HG02623 (cell line): ENCODE measurements at regions not wholly inside any gene's neighbourhood (a gene's known extent, or its start where the extent isn't known, plus 50 kb on each side); places are given as distances from the start of the nearest gene placed in this dataset.

ENCODE experiments used
- ATAC-seq: cut with Tn5 transposase; IDR thresholded peaks from one replicate; pipeline ENCODE4 v1.9.1; 2021; ENCODE audit warnings: moderate library complexity; ENCODE audit not compliant: unreplicated experiment

DNA sequence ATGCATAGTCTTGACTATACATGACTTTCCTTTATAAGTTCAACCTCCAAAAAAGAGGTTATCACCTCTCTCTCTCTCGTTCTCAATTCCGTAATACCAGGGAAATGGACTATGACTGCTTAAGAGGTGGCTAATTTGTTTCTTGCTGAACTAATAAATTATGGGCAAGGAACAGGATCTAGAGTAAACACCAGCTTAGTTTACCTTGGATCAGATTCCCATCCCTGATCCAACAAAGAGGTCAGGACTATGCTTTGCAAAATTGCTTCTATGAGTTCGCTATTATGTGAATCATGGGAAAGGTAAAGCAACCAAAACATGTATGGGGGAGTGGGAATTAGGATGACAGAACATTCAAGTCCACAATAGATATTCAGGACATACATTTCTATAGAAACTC is 630.7 kb downstream of the HACE1 start:
- ATAC-seq, result no peak

DNA sequence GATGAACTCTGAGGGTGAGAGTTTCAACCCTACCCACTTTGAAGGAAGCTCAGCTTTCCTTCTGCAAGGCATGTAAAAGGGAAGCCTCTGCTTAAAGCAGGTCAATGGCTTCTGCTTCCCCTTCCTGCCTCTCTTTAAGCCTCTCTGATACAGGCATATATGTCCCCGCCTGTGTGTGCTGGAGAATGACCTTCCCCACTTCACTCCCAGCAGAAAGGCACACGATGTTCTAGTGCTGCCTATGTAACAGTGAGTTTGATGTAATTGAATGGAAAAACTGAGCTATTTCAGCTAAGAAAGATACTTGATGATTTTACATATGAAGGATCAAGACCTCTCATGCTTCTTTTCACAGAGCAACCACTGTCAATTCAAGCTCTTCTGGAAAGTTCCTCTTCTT is 632.2 kb downstream of the HACE1 start:
- no peak for ATAC-seq

DNA sequence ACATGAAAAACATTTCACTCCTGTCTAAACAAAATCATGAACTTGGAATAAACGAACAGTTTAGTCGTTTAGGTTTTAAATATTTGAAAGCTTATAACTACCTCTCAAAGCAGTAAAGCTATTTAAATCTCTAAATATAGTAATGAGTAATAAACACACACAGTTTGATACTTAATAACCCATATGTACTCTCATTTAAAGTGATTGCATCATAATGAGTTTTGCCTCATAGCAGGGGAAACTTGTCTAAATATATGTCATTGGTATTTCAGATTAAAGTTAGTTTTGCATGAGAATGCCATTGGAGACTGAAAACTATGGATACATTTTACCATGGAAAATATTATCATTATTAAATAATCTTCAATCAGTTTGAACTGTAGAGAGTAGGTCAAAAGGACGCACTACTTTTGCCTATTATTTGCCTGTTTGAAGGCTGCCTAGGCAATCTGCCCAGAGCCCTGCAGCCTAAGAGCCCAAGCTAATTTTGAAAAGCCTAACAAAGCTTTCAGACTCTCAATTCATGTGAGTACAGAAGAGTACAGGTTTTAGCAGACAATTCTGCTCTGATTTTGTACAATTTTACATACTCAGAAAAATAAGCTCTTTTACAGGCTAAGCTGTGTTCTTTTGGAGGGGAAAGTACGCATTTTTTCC is 632.8 kb downstream of the HACE1 start:
- ATAC-seq, result no peak

DNA sequence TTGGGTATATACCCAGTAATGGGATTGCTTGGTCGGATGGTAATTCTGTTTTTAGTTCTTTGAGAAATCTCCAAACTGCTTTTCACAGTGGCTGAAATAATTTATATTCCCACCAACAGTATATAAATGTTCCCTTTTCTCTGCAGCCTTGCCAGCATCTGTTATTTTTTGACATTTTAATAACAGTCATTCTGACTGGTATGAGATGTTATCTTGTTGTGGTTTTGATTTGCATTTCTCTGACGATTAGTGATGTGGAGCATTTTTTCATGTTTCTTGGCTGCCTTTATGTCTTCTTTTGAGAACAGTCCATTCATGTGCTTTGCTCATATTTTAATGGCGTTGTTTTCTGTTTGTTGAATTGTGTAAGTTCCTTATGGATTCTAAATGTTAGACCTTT is 641.6 kb downstream of the HACE1 start:
- no peak for ATAC-seq

DNA sequence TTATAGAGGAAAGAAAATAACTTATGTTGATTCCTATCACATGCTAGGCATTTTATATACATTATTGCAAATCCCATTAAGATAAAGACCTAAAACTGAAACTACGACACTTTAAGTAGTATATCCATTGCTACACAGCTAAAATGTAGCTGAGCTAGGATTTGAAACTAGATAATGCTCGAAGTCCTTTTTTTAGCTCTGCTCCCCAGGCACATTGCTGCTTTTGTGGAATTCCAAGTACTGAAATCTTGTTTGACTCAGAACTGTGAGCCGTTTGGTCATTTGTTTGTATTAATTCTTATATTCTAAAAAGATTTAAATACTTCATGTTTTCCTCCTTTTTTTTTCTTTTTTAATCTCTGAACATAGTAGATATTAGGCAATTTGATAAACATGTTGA is 644.8 kb downstream of the HACE1 start:
- ATAC-seq, result no peak

DNA sequence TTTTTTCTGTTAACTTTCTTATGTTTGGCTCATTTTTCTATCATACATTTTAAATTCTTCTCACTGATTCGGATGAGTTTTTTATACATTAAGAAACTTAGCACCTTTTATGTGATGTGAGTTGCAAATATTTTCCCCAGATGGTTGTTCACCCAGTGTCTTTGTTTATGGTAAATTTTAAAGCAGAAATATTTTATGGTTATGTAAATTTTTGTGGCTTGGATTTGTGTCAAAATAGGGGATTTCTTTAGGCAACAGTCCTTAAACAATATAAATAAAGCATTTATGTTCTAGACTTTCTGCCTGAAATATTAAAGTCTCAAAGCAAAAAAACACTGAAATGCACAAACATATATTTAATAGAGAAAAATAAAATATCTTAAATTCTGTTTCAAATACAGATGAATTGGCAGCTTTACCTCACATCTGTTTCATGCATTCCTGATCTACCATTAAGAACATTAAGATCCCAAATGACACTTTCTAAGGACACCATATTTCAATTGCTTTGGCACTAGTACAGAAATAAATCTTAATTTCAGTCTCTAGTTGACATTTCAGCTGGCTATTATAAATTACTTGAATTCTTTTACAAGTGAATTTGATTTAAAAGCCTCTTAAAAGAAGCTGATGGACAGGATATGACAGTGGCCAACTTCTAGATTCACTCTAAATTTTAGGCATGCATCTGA is 646.6 kb downstream of the HACE1 start:
- no peak for ATAC-seq

DNA sequence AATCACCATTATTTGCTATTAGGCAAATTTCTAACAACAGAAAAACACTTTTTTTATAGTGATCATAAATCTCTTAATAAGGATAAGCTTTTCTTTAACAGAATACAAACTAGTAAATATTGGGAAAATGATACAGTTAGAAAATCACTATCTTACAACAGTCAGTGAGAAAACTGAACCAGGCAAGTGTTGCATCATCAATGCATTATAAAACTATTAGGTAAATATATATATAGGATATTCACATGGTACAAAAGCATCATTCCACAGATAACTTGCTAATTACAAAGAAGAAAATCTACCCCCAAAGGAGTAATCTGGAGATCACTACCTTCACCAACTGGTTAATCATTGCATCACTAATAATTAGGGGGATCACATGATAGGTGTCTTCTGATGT is 652.1 kb downstream of the HACE1 start:
- no peak for ATAC-seq

DNA sequence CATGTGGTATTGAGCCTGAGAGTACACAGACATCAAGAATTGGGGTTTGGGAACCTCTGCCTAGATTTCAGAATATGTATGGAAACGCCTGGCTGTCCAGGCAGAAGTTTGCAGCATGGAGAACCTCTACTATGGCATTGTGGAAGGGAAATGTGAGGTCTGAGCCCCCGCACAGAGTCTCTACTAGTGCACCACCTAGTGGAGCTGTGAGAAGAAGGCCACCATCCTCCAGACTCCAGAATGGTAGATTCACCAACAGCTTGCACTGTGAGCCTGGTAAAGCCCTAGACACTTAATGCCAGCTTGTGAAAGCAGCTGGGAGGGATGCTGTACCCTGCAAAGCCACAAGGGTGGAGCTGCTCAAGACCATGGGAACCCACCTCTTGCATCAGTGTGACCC is 658.2 kb downstream of the HACE1 start:
- no peak for ATAC-seq

DNA sequence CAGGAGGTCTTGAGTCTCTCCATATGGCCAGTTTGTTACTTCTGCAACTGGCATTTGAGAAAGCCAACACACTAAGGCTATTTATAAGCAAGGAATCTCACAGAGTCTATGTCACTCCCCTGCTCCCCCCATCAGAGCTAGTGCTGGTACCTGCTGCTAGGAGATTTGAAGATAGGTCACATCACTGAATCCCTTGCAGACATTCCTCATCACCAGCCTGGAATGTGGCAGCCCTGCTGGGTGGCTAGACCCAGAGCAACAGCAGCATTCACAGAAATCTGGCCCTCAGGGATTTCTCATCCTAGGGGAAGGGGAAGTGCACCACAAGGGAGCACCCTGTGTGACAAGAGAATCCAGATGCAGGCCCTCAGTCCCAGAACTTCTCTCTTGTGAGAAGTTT is 672.1 kb downstream of the HACE1 start:
- no peak for ATAC-seq

DNA sequence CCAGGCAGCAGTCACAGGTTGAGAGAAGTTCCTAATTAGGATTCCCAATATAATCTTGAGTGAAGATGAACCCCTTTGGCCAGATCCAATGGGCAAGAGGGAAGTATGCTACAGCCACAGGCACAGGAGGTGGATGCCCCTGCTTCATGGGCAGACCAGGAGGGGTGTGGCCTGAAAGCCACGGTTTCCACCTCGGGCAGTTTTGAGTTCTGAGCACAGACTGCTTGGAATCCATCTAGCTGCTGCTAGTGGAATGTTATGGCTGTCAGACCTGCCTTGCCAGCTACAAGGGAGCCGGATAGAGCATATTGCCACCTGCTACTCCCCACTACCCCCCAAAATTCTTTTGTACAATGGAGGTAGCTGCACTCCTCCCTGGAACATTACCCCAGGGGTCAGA is 672.9 kb downstream of the HACE1 start:
- no peak for ATAC-seq

DNA sequence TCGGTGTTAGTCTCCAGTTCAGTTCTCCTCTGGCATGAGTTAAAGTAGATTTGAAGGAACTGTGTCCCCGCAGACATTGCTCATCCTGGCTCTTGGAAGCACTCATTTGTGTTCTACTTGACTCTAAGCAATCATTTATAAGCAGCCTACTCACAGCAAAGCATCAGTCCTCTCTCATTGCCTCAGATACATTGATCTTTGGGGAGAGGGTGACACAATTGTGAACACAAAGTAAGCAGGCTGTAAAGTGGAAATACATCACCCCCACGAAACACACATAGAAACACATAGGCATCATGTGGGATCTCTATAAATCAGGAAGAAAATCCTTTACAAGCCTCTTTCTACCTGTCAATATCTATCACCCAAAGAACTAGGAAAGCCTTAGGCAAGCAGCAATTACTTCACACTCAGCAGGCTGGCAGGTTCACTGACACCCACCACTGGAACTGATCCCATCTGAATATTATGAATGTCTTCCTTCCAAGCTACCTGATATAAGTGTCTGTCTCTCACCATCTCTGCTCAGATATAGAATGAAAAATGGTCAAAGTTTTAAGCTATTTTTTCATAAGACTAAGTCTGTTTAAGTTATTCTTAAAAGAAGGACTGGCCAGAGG is 675.8 kb downstream of the HACE1 start:
- ATAC-seq, result no peak

DNA sequence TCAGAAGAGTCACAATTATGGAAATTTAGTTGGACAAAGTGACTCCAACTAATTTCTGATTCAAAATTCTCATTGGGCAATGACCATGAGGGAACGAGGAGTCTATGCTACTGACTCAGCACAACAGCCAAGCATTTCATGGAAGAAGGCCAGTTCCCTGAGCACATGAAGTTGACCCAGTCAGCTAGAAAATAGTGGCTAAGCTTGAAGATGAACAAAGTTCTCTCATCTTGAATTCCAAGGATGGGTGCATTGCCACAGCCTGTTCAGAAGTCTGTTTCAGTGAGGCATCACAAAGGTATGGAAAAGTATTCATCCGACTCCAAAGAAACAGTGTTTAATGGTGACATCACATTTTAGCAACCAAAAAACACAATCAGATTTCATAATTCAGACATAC is 676.9 kb downstream of the HACE1 start:
- ATAC-seq, result no peak

DNA sequence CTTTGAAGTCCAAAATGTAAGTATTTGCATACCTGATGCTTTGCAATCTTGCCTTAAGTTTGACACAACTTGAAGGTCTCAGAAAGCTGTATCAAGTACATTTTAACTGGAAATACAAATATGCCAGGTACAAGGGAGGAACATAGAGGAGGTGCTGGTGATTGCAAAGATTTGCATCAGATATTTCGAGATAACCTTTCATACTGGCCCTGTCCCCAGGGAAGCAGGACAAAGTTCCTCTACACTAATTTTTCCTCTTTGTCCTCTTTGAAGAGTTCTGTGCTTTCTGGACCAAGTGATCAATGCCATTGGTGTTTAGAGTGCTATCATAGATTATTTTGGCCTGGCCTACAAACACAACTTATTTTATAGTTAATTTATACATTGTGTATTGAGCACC is 686.1 kb downstream of the HACE1 start:
- ATAC-seq, result no peak

DNA sequence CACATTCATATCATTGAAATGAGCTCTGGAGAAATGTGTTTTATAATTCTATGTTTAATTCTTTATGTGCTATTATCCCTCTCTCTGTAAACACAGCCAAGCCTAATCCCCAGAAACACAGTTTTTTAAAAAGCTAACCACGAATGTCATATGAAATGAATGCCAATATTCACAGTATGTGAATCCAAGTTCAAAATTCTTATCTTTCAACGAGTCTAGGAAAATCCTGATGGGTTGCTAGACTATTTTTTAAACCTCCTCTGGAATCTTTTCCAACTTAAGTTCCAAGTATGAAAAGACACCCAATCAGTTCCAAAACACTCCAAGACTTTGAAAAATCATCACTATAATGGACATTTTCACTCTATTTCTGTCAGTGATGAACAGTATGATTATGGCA is 689.3 kb downstream of the HACE1 start:
- ATAC-seq, result no peak

DNA sequence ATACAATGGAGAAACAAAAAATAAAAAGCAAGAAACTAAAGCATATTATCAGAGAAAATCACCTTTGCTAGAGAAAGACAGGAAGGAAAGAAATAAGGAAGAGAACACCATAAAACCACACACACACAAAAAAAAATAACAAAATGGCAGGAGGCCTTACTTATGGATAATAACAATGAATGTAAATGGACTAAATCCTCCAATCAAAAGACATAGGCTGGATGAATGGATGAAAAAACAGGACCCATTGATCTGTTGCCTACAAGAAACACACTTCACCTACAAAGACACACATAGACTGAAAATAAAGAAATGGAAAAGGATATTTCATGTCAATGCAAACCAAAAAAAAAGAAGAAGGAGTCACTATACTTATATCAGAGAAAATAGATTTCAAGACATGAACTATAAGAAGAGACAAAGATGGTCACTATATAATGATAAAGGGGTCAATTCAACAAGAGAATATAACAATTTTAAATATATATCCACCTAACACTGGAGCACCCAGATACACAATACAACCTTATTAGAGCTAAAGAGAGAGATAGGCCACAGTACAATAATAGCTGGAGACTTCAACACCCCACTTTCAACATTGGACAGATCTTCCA is 693.6 kb downstream of the HACE1 start:
- no peak for ATAC-seq

DNA sequence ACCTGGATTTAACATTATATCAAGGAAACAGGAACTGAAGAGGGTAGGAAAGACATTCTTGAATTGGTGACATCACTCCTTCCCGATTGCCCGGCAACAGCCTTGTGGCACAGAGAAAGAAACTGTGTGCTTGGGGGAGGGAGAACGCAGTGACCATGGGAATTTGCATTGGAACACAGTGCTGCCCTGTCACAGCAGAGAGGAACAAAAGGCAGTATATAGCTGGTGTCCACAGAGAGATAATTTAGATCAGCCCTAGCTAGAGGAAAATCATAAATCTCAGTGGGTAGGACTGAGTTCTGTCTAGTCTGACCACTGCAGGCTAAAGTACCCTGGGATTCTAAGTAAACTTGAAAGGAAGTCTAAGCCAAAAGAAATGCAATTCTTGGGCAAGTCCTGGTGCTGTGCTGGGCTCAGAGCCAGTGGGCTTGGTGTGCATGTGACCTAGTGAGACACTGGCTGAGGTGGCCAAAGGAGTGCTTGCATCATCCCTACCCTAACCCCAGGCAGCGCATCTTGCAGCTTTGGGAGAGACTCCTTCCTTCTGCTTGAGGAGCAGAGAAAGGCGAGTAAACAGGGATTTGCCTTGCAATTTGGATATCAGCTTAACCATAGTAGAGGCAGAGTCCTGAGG is 697.6 kb downstream of the HACE1 start:
- ATAC-seq, result no peak

DNA sequence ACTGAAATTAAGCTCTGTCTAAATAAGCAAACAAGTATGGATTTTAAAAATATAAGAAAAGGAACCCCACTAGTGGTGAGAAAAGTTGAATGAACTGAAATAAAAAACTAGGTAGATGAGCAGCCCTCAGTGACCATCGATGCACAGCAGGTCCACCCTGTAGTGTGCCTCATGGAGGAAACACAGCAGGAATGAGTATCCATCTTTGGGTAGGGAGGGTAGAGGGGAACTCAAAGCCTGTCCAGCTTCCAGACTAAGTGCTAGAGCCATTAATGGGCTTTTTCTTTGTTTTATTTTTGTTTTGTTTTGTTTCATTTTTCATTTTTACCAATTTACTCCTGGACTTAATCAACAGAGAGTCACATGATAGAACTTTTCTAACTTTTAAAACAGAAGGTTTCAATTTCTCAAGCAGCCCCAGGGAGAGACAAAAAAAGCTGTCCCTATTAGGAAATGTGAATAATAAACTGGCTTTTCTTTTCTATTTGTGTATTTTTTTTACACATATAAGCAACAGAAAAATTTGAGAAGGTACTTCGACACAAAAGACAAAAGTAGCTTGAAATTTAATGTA is 700.6 kb downstream of the HACE1 start:
- no peak for ATAC-seq

DNA sequence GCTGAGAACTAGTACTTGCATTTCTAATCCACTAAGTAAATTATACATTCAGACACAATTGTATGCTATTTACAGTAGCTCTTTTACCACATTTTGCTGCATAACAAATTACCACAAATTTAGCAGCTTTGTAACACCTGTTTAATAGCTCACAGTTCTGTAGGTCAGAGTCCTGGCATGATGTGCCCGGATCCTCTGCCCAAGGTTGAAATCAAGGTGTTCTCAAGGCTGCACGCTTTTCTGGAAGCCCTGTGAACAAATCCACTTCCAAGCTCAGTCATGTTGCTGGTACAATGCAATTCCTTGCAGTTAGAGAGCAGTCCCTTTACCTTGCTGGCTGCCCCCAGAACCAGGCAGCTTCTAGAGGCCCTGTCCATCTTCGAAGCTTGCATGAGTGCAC is 716.0 kb downstream of the HACE1 start:
- no peak for ATAC-seq

DNA sequence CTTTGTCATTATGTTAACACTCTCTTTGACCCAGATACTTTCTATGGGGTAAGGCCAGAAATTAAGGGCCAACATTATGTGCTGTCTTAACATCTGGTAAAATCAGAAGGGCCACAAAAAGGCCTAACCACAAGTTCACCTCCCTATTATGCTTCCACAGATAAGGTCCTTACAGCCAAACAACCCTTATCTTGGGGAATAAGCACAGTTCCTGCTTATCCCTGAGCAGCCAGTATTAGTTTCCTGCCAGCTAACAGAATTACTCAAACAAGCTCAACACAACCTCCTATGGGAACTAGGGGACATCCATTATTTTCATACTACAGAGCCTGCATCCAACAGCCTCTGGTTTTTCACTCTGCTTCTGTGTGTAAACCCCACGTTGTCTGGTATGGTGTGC is 724.8 kb downstream of the HACE1 start:
- ATAC-seq, result no peak

DNA sequence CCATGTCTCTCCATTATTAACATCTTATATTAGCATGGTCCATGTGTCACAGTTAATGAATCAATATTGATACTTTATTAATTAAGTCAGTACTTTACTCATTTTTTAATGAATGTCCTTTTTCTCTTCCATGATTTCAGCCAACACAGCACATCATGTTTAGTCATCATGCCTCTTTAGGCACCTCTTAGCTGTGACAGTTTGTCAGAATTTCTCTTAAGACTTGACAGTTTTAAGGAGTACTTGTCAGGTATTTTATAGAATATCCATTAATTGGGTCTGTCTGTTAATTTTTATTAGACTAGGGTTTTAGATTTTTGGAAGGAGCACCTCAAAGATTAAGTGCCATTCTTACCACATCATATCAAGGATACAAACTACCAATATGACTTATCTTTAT is 729.4 kb downstream of the HACE1 start:
- ATAC-seq, result no peak

DNA sequence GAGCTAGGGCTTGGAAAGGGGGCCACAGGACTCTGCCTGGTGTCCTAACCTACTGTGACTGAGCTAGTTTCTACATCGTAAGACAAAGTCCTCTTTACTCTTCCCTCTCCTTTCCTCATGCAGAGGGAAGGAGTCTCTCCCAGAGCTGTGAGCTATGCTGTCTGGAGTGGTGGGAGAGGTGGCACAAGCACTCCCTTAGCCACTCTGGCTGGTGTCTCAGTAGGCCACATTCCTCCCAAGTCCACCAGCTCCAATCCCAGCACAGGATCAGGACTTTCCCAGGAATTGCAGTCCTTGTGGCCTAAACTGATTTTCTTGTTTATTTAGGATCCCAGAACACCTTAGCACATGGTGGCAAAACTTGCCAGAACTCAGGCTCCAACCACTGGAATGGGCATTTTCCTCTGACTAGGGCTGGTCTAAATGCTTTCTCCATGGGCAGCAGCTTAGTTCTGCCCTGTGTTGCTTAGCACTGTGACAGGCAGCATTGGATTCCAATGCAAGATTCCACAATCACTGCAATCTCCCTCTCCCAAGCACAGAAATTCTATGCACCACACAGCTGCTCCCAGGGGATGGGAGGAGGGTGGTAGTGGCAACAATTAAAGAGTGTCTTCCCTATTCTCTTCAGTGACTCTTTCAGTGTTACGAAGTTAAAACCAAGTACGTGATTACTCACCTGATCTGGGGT is 733.3 kb downstream of the HACE1 start:
- ATAC-seq, result no peak
